ENCODE measurements at regions not wholly inside any gene's neighbourhood (a gene's known extent, or its start where the extent isn't known, plus 50 kb on each side); places are given as distances from the start of the nearest gene placed in this dataset.

GRCh38 chr3:102106416-102107097, 257.2 kb downstream of the NFKBIZ start:
- DNase-seq: no peak

DNA sequence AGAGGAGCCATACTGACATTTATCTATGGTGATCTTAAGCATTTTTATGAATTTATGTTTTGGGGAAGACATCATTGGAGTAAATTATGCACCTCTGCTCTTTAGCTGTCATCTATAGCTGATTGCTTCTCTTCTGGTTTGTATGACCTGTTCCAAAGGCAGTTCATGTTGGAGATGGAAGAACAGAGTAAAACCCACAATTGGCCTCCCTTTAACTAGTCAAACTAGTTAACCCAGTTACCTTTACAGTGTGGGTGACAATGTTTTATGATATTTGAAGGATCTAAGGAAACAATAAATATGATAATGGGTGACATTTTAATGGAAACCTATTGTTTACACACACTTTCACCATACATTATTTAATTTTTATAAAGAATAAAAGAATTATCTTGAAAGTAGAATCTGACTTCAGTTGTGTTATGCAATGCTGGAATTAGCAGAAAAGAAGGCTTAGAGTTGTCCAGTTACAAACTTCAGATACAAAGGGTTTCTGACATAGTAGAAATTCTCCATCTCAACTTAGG, 263.5 kb downstream of the NFKBIZ start:
- DNase-seq: no peak

DNA sequence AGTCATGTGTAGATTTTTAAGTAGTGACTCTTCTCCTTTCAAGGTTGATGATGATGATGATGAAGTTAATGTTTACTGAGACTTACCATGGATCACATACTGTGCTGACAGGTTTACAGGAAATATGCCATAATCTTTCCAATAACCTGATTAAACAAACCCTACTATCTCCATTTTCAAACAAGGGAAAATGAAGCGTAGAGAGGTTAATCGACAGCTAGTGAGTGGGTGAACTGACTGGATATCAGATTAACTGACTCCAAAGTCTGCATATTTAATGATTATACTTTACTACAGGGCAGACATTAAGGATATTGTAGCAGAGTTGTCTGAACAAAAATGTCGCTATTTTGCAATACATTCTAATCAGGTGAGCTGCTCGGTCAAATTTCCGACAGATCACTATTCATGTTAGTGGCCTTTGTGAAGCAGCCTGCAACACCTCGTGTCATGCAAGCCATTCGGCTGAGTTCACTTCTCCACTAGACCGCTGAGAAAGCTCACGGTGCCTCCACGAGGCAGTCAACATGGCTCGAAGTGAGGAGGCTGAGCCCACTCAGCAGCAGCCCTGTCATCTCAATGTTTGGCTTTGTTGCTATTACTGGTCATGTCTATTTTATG, 264.2 kb downstream of the NFKBIZ start:
- no peak for DNase-seq

GRCh38 chr3:102114264-102114979, 265.1 kb downstream of the NFKBIZ start:
- DNase-seq: no peak

DNA sequence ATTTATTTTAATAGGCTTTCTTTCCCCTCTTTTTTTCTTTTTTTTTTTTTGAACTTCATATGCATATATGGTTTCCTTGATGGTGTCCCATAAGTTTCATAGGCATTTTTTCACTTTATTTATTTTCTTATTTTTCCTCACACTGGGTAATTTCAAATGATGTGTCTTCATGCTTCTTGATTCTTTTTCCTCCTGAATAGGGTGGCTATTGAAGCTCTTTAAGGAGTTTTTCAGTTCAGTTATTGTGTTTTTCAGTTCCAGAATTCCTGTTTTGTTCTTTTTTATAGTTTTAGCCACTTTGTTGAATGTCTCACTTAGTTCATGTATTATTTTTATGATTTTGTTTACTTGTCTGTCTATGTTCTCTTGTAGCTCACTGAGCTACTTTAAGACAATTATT, 273.2 kb downstream of the NFKBIZ start:
- DNase-seq: no peak

DNA sequence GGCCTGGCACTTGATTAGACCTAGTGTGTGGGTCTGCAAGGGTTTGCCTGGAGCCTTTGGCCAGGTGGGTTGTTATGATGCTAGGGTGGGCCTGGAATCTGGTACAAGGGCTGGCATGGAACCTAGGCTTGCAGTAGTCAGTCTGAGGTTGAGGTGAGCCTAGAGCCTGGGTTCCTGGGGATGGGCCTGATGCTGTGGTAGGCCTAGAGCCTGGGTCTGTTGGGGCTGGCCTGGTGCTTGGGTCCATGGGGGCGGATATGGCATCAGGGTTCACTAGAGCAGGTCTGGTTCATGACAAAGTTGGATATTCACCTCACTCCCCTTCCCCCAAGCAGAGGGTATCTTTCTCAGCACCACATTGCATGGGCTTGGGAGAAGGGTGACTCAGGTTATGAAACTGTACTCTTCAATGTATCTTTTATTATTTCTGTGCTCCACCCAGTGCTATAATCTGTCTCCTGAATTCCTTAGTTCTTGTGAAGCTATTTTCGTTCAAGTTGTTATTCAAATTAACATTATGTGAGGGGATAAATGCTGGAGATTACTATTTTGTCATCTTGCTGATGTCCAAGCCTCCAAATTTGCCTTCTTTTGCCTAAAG, 274.4 kb downstream of the NFKBIZ start:
- DNase-seq: no peak

- DNase-seq: no peak
These were observed 275.0 kb downstream of the NFKBIZ start for GRCh38 chr3:102124282-102124681.

DNA sequence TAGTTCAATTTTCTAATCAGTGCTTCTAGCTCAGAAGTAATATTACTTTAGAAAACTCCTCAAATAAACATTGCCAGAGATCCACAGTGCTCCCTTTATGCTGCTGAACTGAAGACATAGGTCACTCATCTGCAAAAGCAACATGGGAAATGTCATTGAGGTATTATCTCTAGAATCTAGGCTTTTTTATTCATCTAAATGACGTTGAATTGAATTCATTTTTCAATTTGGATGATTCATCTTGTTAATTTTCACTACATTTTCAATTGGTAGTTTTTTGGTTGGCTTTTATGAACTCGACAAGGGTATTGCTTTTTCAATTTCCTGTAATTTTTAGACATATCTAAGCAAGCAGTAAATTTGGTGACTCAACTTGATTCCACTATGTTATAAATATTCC, 275.4 kb downstream of the NFKBIZ start:
- no peak for DNase-seq

DNA sequence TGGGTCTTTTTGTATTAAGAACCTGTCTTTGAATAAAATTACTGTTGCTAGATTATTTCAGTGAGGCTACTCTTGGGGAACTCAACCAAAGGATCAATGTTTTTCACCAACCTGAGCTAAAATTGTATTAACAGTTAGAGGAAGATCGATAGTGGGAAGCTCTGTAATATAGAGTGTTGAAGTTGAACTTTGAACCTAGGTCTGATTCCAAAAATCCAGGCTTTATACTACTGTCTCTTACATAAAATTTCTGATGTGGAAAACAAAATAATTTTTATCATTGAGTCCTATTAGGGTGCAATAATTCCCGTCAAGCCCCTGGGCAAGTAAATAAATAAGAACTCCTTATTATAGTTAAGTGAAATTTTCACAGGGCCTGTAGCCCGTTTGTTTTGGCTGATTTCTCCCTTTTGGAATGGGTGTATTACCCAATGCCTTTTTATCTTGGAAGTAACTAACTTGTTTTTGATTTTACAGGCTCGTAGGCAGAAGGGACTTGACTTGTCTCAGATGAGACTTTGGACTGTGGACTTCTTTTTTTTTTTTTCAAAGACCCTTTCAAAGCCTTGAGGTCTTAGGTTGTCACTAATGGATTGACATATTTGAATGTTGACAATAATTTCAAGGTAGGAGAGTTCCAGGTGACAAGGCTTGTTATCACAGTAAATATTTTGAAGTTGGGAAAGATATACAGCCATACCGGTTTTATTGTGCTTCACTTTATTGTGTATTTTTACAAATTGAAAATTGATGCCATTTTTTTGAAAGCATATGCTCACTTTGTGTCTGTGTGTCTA, 276.1 kb downstream of the NFKBIZ start:
- DNase-seq: no peak

- DNase-seq: no peak
These were observed 276.7 kb downstream of the NFKBIZ start for GRCh38 chr3:102125994-102126368.

DNA sequence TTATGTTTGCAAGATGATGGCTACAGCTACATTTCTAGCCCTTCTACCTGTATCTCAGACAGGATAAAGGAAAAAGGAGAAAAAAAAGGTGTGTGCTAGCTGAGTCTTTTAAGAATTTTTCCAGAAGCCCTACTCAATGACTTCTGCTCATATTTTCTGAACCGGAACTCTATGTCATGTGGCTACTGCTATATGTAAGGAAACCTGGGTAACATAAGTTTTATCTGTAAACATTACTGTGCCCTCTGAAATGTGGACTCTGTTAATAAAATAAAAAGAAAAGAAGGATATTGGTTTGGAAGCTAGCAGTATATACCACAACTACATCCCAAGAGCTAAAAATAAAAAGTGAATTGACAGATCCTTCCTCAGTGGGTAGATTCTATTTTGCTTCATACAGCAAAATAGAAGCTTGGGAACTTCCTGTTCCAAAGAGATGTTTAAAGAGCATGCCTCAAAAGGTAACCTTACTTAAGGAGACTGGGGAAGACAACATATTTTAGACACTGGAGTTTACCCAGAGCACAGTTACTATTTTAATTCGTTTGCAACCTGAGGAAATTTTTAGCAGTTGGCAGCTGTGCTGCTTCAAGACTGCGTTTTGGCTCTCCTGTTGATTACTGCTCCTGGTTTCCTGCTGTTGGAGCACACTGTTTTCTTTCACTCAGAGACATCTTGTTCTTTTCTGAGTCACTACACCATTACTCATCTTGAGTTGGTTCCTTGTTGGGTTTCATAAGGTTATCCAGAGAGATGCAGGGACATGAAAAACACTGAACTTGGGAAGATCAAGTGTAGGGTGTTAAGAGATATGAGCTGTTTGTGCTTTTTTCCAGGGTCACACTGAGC, 280.7 kb downstream of the NFKBIZ start:
- peak in 1 of 56 donors; percentile 5 for DNase-seq

DNA sequence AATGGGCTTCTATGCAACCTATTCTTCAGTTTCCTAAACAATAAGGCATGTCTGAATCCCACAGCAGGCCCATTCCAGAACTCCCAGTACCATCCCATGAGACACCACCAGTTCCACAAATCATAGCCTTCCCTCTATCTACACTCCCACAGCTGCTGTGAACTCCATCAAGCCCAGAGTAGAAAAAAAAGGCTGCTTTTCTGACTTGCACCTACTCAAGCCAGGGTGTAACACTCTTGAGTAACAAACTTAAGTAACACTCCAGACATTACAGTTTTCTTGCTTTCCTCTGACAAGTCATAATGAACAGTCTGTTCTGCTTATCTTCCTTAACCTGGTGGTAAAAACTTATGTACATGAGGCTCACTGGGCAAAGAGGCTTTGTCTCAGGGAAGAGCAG, 283.1 kb downstream of the NFKBIZ start:
- no peak for DNase-seq

- no peak for DNase-seq
These were observed 284.1 kb downstream of the NFKBIZ start for GRCh38 chr3:102133376-102133775.

GRCh38 chr3:102135316-102135715, 286.0 kb downstream of the NFKBIZ start:
- no peak for DNase-seq

DNA sequence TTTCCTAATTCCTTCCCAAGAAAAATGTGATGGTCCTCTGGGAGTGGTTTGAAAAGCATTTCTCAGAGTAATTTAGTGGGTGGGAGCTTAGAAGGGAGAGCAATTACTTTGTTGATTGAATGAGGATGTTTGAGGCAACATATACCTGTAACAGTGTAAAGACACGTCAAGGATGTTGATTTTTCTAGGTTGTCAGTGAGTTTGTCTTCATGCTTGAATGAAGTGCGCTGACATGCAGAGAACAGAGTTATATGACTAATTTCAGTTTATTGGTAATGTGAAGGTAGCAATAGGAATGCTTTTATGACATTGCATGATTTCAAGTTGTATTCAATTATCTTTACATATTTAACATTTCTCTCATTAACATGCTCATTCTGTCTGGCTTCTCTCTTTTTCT, 286.9 kb downstream of the NFKBIZ start:
- no peak for DNase-seq

GRCh38 chr3:102140116-102140515, 290.8 kb downstream of the NFKBIZ start:
- DNase-seq: no peak

- no peak for DNase-seq
These were observed 292.0 kb downstream of the NFKBIZ start for GRCh38 chr3:102141096-102141927.

- DNase-seq: no peak
These were observed 292.6 kb downstream of the NFKBIZ start for GRCh38 chr3:102141928-102142239.

DNA sequence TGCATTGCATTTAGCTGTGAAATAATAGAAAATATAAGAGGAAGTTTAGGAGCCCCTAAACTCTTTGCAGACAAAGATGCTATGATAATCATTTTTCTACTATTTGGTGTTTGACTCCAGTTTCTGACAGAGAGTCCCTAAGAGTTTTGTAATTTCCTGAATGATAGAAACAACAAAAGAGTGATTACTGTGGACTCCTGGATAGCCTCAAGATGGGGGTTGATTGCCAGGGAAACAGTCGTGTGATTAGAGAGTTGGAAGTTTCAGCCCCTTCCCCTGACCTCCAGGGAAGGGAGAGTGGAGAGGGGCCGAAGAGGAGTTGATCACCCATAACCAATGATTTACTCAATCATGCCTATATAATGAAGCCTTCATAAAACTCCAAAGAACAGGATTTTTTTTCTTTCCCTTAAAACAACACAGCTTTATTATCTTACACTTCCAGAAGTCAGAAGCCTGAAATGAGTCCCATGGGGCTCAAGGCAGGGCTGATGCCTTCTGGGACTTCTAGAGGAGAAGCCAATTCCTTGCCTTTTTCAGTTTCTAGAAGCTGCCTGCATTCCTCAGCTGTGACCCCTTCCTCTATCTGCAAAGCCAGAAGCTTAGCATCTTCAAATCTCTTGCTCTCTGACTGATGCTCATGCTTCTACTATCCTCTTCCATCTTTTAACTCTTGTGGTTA, 292.3 kb upstream of the ZPLD1 start:
- no peak for DNase-seq
